ENCODE measurements at regions not wholly inside any gene's neighbourhood (a gene's known extent, or its start where the extent isn't known, plus 50 kb on each side); places are given as distances from the start of the nearest gene placed in this dataset.

DNA sequence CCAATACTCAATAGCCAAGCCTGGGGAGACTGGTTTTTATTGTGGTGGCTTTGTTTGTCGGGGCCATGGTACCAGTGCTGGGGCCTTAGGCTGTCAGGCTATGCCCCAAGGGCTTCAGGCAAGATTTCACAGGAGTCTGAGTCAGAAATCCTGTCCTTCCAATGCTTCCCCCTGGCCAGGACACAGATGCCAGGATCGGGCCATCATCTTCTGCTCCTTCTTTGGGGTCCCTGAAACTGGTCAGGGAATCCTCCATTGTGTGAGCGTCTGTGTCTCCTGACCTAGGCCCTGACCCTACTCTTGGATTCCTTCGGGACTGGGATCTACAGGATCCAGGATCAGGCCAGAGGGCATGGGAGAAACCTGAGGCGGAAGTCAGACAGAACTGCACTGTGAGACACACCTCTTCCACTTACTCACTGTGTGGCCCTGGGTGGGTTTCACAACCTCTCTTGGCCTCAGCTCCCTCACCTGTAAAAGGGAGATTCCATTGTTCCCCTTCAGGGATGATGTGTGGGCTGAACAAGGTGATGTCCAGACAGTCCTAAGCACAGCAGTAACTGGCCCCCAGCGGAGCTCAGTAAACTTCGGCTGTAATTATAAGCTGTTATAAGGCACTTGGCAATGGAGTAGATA, 292.7 kb downstream of the UACA start:
- no peak for DNase-seq (ENCODE audit: low spot score)

DNA sequence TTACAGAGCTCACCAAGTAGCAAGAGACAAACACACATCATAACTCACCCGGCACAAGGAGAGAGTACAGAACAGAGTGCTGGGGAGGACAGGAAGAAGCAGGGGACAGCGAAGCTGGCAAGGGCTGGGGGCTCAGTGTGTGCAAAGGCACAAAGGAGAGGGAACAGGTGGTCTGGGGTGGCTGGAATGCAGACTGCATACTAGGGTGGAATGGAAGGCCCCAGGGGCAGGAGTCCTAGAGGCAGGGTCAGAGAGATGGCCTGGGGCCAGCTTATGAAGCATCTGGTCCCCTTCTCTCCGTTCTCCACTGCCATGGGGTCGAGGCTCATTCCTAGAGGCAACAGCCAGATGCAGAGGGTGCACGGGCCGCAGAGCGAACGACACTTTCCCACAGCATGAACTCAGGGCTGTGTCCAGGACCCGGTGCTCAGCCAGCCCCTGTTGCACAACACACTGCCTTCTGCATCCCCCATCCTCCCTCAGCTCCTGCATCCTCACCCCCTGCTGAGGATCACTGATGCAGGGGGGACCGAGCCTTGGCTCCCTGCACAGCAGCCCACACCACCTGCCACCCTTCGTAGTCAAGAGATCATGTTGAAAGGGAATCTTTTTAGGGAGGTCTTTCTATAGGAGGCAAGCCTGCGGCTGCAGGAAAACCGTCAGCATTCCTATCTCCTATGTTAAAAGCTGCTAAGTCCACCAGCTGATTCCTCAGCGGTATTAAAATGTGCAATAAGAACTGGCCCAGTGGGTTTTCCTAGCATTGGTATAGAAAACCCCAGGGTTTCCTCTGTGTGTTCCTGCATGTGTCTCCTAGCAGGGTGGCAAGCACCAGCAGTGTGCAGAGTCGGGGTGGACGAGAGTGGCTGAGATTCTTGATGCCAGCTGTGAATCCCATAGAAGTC, 293.5 kb downstream of the UACA start:
- no peak for DNase-seq (ENCODE audit: low spot score)

DNA sequence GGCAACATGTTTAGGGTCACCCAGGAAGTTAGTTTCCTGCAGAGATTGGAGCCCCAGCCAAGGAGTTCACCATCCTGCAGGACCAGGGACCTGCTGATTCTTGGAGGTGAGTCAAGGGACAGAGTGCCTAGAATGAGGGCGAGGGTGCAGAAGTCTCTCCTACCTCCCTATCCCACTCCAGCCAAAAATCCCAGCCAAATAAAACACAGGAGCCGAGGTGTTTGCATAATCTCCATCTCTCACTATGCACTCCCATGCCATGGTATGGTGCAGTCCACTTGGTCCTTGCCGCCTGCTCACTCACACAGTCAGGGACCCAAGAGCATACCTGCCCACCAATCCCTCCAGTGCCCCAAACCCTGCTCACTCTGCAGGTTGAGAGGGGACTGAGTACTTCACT, 294.2 kb downstream of the UACA start:
- no peak for DNase-seq (ENCODE audit: low spot score)

DNA sequence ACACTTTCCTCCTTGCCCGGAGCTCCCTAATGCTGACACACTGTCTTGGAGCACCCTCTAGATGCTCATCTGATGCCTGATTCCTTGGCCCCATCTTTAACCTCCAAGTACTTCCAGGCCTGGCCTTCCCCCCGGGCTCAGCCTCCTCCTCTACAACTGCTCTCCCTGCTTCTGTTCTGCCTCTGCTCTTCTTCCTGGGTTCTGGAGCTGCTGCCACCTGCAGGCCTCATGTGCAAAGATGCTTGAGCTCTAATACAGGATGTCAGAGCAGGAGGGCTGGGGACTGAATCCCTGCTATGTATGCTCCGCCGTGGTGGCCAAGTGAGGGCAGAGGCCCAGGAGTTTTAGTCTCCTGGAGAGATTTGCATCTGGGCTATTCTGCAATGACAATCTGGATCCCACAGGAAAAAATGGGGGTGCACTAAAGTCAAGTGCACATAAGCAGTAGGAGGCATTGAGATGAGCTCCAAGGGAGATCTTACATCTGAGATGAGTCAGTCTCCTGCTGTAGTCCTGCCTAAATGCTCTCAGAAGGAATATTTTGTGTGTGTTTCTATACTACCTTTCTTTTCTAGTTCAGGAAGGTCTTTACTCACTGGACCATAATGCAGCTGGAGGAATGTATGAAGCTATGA, 296.3 kb downstream of the UACA start:
- peak; percentile 46 for DNase-seq (ENCODE audit: low spot score)

DNA sequence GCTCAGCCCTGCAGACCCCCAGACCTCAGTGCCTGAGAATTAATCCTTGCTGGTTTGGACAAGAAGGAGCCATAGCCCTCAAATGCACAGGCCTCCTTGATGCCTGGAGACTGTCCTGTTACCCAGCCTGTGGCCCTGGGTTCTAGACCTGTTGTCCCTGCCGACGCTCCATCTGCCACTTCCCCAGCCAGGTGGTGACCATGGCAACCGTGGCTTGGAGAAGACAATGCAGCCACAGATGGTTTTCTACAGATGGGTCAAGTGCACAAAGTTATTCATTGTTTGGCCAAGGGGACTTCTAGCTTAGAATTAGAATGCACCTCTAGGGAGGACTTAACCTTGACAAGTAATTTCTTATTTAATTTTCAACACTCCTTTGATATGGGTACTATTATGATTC, 297.1 kb downstream of the UACA start:
- no peak for DNase-seq (ENCODE audit: low spot score)

DNA sequence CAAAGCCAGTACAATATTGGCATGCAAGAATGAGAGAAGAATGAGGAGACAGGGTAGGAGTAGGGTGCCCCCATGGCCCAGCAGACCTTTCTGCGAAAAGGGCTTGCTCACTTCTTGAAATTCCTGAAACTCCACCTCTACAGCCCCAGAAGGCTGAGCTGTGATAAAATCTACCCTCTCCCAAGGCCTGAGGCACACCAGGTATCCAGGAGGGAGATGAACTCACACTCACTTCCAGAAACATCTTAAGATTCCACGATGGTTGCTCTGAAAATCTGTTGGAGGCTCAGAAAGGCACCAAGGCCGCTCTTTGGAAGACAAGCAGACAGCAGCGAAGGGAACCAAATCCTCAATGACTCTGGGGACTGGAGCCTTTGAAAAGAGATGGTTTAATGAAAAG, 297.5 kb downstream of the UACA start:
- no peak for DNase-seq (ENCODE audit: low spot score)

DNA sequence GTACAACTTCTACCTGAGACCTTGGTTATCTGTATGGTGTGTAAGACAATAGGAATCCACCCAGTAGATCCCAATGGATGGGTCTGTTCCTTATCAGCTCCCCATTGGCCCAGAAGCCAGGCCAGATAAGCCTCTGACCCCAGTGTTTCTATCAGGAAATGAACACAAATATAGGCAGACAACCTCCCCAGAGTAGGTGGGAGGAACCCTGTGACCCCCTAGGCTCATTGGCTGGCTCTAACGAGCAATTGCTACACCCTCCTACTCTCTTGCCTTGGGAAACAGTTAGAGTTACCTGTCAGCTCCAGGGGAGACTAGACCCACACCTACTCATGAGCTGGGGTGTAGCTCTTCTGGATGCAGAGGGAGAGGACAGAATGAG, 299.9 kb downstream of the UACA start:
- no peak for DNase-seq (ENCODE audit: low spot score)

DNA sequence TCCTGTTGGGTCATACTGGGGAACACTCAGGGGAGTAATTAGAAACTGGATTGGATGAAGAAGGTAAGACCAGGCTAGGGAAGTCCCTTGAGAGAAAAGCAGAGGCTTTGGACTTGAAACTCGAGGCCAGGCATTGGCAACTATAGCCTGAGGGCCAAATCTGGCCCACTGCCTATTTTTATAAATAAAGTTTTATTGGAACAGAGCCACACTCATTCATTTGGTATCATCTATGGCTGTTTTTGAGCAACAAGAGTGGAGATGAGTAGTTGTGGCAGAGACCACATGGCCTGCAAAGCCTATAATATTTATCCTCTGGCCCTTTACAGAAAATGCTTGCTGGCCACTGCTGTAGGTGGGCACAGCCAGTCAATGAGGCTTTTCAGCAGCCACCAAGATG, 301.4 kb downstream of the UACA start:
- DNase-seq (ENCODE audit: low spot score), result no peak

DNA sequence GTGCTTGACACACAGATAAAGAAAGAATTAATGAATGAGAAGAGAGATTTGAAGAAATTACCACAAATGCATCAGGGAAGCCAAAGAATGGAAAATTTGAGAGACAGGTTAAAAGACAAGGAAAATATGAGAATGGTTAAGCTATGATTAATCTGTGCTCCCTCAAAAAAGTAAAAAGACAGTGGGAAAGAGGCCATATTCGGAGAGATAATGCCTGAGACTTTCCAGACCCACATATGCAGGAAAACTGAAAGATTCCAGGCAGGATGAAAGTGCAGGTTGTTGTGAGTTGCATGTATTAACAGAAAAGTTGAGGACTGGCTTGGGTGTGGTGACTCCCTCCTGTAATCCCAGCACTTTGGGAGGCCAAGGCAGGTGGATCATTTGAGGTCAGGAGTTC, 302.3 kb downstream of the UACA start:
- no peak for DNase-seq (ENCODE audit: low spot score)

DNA sequence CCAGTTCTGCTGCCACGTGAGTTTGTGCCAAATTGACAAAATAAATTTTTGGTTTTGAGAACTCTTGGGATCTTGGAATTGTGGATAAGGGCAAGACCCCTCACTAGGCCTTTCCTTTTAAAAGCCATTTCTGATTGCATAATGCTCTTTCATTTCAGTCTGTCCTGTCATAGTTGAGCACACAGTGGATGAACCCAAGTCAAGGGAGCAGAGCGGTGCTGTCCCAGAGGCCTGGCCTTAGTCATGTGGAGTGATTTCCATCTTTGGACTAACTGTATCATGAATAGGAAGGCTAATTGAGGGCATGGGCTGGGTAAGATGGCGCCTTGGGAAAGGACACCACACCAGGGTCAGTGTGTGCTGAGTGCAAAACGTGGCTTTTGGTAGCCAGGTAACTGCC, 304.0 kb downstream of the UACA start:
- DNase-seq (ENCODE audit: low spot score), result no peak

DNA sequence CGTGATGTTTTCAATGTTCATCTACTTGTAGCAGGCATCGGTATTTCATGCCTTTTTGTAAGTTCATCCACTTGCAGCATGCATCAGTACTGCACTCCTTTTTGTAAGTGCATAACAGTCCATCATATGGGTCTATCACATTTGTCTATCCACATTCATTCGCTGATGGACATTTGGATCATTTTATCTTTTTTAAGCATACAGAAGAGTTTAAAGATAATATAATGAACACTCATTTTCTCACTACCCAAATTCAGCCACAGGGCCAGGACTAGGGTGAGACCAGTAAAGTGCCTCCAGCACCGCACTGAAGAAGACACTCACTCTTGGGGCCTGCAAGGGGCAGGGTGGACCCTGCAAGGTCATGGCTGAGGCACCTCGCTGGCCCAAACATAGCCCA, 309.6 kb downstream of the UACA start:
- DNase-seq (ENCODE audit: low spot score), result no peak

DNA sequence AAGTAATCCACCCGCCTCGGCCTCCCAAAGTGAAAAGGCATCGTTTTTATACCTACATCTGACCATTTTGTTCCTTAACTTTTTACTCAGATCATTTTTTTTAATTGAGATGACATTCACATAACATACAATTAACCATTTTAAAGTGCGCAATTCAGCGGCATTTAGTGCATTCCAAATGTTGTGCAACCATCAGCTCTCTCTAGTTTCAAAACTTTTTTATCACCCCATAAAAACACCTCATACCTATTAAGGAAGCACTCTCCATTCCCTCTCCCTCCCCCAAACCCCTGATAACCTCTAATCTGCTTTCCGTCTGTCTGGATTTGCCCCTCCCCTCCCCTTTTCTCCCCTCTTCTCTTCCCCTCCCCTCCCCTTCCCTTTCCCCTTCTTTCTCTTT, 310.1 kb downstream of the UACA start:
- DNase-seq (ENCODE audit: low spot score), result peak; percentile 39

DNA sequence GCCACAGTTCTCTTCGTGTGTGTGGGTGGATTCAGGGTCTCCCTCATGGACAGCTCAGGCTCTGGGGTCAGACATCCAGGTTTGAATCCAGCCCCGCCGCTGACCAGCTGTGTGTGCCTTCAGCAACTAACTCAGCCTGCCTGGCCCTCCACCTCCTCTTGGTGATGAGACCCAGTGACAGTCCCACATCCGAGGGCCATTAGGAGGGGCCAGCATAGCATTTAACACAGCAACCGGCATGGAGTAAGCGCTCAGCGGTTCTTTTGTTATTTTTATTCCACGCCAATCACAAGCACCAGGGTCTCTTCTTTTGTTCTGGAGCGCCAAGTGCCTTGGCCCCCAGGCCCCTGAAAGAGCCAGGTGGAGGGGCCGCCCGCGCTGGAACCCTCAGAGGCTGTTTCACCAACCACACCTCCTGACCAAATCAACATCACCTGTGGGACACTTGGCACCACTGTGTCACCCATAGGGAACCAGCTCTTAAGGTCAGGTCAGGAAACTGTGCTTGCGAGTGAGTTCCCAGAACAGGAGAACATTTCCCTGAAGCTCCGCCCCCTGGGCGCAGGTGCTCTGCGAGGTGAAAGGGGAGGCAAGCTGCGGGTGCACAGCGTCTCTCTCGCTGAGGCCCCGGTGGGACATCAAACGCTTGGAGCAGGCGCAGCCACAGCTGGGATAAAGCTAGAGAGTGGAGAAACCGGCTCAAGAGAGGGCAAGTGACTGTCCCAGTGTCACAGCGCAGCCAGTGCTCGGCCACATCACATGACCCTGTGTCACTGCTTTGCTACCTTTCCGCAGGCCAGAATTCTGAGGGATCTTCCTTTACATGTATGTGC, 311.3 kb downstream of the UACA start:
- DNase-seq (ENCODE audit: low spot score), result no peak

DNA sequence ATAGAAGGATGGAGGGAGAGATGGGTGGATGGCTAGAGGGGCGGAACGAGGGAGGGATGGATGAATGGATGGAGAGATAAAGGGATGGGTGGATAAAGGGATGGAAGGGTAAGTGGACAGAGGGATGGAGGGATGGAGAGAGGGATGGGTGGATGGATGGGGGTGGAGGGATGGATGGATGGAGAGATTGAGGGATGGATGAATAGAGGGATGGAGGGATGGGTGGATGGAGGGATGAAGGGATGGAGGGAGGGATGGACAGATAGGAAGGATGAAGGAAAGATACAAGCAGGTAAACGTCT, 313.3 kb downstream of the UACA start:
- DNase-seq (ENCODE audit: low spot score), result no peak

DNA sequence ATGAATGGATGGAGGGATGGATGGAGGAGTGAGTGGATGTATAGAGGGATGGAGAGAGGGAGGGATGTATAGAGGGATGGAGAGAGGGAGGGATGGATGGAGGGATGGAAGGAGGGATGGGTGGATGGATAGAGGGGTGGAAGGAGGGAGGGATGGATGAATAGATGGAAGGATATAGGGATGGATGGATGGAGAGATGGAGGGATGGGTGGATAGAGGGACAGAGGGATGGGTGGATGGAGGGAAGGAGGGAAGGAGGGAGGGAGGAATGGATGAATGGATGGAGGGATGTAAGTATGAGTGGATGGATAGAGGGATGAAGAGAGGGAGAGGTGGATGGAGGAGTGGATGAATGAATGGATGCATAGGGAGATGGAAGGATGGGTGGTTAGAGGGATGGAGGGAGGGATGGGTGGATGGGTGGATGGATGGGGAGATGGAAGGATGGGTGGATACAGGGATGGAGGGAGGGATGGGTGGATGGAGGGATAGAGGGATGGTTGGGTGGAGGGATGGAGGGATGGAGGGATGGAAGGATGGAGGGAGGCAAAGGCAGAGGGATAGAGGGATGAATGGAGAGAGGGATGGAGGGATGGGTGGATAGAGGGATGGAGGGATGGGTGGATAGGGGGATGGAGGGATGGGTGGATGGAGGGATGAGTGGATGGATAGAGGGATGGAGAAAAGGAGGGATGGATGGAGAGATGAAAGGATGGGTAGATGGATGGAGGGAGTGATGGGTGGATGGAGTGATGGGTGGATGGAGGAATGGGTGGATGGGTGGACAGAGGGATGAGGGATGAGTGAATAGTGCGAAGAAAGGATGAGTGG, 313.8 kb downstream of the UACA start:
- DNase-seq (ENCODE audit: low spot score), result no peak

DNA sequence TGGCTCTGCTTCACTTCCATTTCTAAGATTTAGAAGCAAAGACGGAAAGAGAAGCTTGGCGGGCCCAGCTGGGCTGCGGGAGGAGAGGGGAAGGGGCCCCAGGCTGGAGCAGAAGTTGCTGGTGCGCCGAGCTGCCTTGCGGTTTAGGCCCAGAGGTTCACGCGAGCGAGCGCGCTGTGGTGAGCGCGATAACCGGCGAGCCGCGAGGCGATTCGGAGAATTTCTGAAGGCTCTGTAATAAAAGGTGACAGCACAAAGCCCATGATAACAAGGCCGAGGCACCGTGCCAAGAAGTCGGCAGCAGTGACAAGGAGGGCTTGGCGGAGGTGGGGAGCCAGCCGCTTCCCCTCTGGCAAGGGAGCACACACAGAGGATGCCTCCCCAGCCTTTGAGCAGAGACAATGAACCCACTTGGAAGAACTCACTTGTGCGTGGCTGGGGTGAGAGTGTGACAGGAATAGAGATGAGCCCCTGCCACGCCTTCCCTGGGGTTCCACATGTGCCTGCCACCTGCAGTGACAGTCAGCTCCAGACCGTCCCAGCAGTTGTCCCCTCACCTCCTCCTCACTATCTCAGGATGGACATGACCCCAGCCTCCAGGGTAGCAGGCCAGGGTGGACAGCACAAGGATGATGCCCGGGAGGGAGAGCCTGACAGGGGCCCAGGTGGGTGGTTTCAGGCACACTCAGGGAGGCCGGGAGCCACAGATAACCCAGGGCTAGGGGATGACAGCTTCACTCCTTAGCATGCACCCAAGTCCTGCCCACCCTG, 315.2 kb downstream of the UACA start:
- DNase-seq (ENCODE audit: low spot score), result no peak

DNA sequence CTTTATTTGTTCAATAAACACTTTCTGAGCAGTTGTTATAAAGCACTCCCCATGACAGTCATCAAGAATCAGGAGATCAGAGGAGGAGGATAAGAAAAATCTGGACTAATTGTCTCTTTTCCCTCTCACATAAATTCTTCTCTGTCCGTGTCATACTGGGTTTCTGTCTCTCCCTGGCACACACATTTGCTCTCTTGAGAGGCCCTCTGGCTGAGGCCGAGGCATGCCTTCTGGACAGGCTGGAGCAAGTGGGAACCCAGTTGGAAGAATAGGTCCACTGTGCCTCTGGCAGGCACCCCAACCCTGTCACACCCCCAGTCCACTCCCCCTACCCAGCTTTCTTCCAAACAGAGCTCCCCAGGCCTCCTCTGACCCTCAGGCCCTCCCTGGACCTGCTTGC, 315.8 kb downstream of the UACA start:
- no peak for DNase-seq (ENCODE audit: low spot score)

DNA sequence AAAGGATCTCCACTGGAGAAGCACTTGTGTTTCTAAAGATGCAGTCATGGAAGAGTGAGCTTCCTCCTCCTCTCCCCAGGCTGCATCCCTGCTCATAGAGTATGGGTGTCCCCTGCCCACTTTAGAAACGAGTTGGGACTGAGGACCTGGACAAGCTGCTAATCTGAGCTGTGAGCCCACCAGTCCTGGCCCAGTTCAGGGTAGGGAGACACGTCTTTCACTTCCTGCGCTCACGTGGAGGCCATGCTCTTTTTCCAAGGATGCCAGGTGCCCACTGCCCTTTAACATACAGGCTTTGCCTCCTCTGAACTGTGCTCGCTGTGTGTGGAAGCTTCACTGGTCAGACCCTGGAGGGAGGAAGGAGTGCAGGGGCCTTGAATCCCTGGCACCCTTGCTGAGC, 316.3 kb downstream of the UACA start:
- no peak for DNase-seq (ENCODE audit: low spot score)

DNA sequence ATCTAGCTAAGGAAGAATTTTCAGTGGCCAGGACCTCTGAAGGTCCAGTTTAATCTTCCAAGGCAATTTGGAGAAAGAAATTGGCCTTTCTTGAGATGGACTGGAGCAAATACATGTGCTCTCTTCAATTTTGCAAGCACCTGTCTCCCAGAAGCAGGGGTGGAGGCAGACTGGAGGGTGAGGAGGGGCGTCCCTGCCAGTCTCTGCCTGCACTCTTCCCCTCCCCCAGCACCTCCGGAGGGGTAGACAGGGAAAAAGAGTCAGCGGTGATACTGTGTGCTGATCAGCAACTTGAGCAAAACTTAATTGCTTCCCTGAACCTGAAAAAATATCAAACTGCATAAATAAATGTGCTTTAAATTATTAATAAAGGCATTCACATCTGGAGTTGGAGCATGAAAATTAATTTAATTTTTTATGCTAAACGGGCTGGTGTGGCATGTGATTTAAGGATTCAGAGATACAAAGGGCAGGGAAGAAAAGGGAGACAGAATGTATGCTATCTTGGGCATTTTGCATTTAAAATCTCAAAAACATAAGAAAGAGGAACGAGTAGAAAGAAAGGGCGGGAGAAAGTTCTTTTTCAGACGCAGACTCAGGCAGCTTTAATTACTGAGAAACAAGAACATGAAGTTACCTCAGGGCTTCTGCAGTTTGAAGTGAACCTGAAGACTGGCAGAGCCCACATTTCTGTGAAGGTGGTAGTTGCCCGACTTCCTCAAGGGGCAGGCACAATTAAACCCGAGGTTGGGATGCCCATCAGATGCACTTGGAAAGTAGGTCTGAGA, 319.7 kb downstream of the UACA start:
- DNase-seq (ENCODE audit: low spot score), result no peak
